Activated CD8-positive, alpha-beta T cell treated with anti-CD3 and anti-CD28 coated beads for 36 hours (primary cell): ENCODE measurements at regions not wholly inside any gene's neighbourhood (a gene's known extent, or its start where the extent isn't known, plus 50 kb on each side); places are given as distances from the start of the nearest gene placed in this dataset.

Source experiments
- ATAC-seq: fragments of 200-7000 bp; cut with Tn5 transposase; one replicate; pipeline ENCODE4 v1.10.0; 2021; ENCODE audit warnings: mild to moderate bottlenecking, moderate library complexity
- CTCF ChIA-PET: fragments of 350-600 bp; sonication (Branson Sonifier 250); formaldehyde crosslinking; loops from one replicate; lab custom pipeline; 2021; ENCODE audit warnings: antibody characterized with exemption; lab: Charles Lee
- POLR2A ChIA-PET: fragments of 350-600 bp; sonication (Branson Sonifier 250); formaldehyde crosslinking; loops from one replicate; lab custom pipeline; 2021; ENCODE audit warnings: antibody characterized with exemption; lab: Charles Lee
- DNase-seq: peaks from one replicate; pipeline ENCODE4 v3.0.0-alpha.2; 2020
- H3K27ac Mint-ChIP-seq: one replicate; pipeline ENCODE4 v1.8.0; 2021; ENCODE audit warnings: mild to moderate bottlenecking, mixed read lengths
- H3K27me3 Mint-ChIP-seq: one replicate; pipeline ENCODE4 v1.8.0; 2021; ENCODE audit warnings: mixed read lengths
- H3K36me3 Mint-ChIP-seq: one replicate; pipeline ENCODE4 v1.8.0; 2021; ENCODE audit warnings: low read depth, mixed read lengths
- H3K4me1 Mint-ChIP-seq: one replicate; pipeline ENCODE4 v1.8.0; 2021; ENCODE audit warnings: low read depth, mixed read lengths
- H3K4me3 Mint-ChIP-seq: one replicate; pipeline ENCODE4 v1.8.0; 2021; ENCODE audit warnings: mild to moderate bottlenecking, moderate library complexity, mixed read lengths
- H3K9me3 Mint-ChIP-seq: one replicate; pipeline ENCODE4 v1.8.0; 2021; ENCODE audit warnings: mixed read lengths
- intact Hi-C: fragments of 100-400 bp; cut with micrococcal nuclease; formaldehyde crosslinking; loops from one replicate; pipeline ENCODE4 v1.10.0; 2022
- TF ChIP-seq, protein P1 (sequence below): fragments of 200-600 bp; IDR thresholded peaks from one replicate; pipeline ENCODE4 v1.8.0; 2022; ENCODE audit warnings: antibody characterized with exemption, mild to moderate bottlenecking

- H3K27ac Mint-ChIP-seq, result no peak overlapping the region
- DNase-seq (no peak), ATAC-seq (no peak)
- no peaks in the 10 kb centered on the region for H3K4me1 Mint-ChIP-seq
- H3K27me3 Mint-ChIP-seq, result peaks cover 6% of the 10 kb centered on the region
- TF ChIP-seq, protein P1, sequence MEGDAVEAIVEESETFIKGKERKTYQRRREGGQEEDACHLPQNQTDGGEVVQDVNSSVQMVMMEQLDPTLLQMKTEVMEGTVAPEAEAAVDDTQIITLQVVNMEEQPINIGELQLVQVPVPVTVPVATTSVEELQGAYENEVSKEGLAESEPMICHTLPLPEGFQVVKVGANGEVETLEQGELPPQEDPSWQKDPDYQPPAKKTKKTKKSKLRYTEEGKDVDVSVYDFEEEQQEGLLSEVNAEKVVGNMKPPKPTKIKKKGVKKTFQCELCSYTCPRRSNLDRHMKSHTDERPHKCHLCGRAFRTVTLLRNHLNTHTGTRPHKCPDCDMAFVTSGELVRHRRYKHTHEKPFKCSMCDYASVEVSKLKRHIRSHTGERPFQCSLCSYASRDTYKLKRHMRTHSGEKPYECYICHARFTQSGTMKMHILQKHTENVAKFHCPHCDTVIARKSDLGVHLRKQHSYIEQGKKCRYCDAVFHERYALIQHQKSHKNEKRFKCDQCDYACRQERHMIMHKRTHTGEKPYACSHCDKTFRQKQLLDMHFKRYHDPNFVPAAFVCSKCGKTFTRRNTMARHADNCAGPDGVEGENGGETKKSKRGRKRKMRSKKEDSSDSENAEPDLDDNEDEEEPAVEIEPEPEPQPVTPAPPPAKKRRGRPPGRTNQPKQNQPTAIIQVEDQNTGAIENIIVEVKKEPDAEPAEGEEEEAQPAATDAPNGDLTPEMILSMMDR, result no peak
- H3K36me3 Mint-ChIP-seq, result no peaks in the 10 kb centered on the region
- POLR2A ChIA-PET, result no interaction called here
- H3K9me3 Mint-ChIP-seq, result no peaks in the 10 kb centered on the region
- H3K4me3 Mint-ChIP-seq, result no peak overlapping the region
- intact Hi-C loops, result no loop called here
- CTCF ChIA-PET, result no interaction called here
These were observed 418.9 kb downstream of the ZNF536 start for GRCh38 chr19:30791088-30791487.

DNA sequence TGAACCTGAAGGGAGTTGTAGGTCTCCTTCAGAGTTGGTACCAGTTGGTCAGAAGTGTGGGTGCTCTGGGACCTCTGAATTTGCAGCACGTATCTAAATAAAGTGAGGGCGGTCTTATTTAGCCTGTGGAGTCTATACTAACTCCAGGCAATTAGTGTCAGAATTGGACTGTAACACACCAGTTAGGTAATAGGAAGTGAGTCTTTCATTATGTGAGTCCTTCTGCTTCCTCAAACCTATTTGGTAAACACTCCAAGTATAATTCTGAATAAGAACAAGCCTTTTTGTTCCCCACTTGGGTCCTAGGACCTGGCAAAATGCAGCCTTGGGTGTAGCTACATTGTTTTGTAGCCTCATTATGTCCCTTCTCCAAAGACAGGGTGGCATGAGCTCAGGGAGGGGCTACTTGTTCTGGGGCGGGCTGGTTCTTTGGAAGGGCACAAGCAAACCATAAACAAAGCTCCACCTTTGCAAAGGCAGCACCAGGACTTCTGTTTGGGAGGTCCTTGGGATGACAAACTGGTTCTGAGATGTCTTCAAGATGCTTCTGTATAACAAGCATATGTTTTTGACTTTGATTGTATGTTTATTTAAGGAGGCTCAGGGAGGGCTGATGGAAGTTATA is 418.0 kb downstream of the ZNF536 start:
- POLR2A ChIA-PET, result no interaction called here
- no peak for ATAC-seq
- peaks cover 5% of the 10 kb centered on the region for H3K27me3 Mint-ChIP-seq
- no peak overlapping the region for H3K27ac Mint-ChIP-seq
- no peak overlapping the region for H3K4me3 Mint-ChIP-seq
- intact Hi-C loops, result no loop called here
- TF ChIP-seq, protein P1, result no peak
- no peaks in the 10 kb centered on the region for H3K36me3 Mint-ChIP-seq
- CTCF ChIA-PET, result interaction anchor here (1.5 kb wide), 1 partner anchor 10 kb away, joined by 7 read pairs; no protein-coding TSS in a partner anchor
- no peak for DNase-seq
- H3K9me3 Mint-ChIP-seq, result no peaks in the 10 kb centered on the region
- no peaks in the 10 kb centered on the region for H3K4me1 Mint-ChIP-seq

DNA sequence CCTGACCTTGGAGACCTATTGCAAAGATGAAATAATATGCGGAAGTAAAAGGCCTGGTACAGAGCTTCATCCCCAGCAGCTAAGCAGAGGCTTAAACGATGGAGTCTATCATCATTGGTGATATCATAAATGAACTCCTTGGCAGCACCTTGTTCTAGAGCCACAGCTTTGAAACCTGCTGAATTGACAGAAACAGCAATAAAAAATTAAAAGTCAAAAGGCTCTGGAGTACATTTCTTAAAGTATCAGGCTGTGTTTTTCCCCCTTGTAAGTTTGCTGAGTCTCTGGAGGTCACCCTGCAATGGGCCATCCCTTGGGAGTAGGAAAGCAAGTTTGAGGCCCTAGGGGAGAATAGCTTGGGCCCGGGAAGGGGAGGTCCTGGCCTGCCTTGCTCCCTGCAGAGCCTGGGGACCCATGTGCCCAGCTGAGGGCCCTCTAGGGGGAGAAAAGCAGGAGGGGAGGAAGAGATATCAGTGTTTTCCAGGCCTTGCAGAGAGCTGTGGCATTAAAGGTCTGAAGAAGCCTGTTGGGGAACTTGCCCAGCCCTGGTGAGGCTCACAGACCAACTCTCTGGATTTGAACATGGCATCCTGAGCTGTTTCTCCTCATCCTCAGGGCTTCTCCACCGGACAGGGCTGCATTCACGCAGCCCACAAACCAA is 416.1 kb downstream of the ZNF536 start:
- Mint-ChIP-seq H3K36me3 (no peaks in the 10 kb centered on the region), H3K9me3 (no peaks in the 10 kb centered on the region), H3K4me1 (no peaks in the 10 kb centered on the region), H3K4me3 (no peak overlapping the region), H3K27ac (no peak overlapping the region), H3K27me3 (peaks cover 5% of the 10 kb centered on the region)
- ChIA-PET POLR2A (no interaction called here), CTCF (interaction anchor here (0.9 to 1.7 kb wide), 5 partner anchors 12 to 1436 kb away, joined by 3 to 7 read pairs (median 4); no protein-coding TSS in a partner anchor)
- TF ChIP-seq, protein P1, result no peak
- intact Hi-C loops, result loop anchor here (10.0 kb wide), 1 partner anchor 567 kb away; no protein-coding TSS in a partner anchor
- DNase-seq, result no peak
- ATAC-seq, result no peak

DNA sequence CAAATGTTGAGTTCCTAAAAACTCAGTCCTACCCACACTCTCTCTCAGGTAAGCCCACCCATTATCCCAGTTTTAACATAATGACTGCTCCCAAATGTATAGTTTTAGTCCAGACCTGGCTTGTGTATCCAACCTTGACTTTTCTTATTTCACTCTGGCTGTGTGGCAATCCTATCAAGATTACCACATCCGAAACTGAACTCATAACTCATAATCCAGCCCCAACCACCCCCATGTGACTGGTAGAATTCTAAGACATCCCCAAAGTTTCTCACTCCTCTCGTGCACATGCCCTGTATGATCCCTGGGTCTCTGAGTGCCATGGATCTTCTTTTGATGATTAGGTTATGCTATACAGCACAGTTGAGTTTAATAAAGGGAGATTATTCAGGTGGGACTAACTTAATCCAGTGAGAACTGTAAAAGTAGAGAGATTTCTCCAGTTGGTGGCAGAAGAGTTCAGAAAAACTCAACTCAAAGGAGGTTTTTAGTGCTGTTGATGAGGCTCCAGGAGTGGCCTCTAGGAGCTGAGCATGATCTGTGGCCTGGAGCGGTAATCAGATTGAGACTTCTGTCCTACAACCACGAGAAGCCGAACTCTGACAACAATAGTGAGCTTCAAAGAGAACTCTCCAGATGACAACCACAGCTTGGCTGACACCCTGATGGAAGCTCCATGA is 413.4 kb downstream of the ZNF536 start:
- H3K4me3 Mint-ChIP-seq, result no peak overlapping the region
- ATAC-seq (no peak), DNase-seq (no peak)
- H3K9me3 Mint-ChIP-seq, result no peaks in the 10 kb centered on the region
- POLR2A ChIA-PET, result interaction anchor here (0.5 kb wide), 1 partner anchor 52 kb away, joined by 3 read pairs; no protein-coding TSS in a partner anchor
- TF ChIP-seq, protein P1, result no peak
- intact Hi-C loops, result loop anchor here (10.0 kb wide), 1 partner anchor 569 kb away; no protein-coding TSS in a partner anchor
- no peak overlapping the region for H3K27ac Mint-ChIP-seq
- H3K36me3 Mint-ChIP-seq, result no peaks in the 10 kb centered on the region
- CTCF ChIA-PET, result interaction anchor here (0.8 to 2.7 kb wide), 5 partner anchors 10 to 1439 kb away, joined by 3 to 17 read pairs (median 3); no protein-coding TSS in a partner anchor
- H3K27me3 Mint-ChIP-seq, result peaks cover 5% of the 10 kb centered on the region
- no peaks in the 10 kb centered on the region for H3K4me1 Mint-ChIP-seq
